ENCODE measurements at regions not wholly inside any gene's neighbourhood (a gene's known extent, or its start where the extent isn't known, plus 50 kb on each side); places are given as distances from the start of the nearest gene placed in this dataset.

DNA sequence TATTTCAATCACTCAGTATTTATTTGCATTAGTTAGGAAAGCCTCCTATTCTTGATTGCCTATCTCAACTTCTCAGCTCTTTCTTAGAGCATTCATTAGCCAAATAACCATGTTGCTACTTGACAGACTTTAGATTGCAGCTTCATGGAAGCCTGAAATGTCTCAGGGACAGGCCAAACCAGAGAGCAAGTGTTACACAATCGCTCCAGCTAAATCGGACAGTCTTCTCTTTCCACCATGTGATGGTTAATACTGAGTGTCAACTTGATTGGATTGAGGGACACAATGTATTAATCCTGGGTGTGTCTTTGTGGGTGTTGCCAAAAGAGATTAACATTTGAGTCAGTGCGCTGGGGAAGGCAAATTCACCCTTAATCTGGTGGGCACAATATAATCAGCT is 106.5 kb upstream of the DRD2 start:
- no peak for FAIRE-seq
- H3K36me3 ChIP-seq (ENCODE audit: control insufficient read depth in 2 of 2, extremely low read depth in 1 of 2, insufficient read depth in 2 of 2, low read length in 2 of 2), result no peaks in the 10 kb centered on the region
- TF ChIP-seq, protein P1, sequence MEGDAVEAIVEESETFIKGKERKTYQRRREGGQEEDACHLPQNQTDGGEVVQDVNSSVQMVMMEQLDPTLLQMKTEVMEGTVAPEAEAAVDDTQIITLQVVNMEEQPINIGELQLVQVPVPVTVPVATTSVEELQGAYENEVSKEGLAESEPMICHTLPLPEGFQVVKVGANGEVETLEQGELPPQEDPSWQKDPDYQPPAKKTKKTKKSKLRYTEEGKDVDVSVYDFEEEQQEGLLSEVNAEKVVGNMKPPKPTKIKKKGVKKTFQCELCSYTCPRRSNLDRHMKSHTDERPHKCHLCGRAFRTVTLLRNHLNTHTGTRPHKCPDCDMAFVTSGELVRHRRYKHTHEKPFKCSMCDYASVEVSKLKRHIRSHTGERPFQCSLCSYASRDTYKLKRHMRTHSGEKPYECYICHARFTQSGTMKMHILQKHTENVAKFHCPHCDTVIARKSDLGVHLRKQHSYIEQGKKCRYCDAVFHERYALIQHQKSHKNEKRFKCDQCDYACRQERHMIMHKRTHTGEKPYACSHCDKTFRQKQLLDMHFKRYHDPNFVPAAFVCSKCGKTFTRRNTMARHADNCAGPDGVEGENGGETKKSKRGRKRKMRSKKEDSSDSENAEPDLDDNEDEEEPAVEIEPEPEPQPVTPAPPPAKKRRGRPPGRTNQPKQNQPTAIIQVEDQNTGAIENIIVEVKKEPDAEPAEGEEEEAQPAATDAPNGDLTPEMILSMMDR (optimal IDR thresholded peaks at IDR 0.05 in 1 of 3, IDR thresholded peaks at IDR 0.05 in 1 of 3, conservative IDR thresholded peaks at IDR 0.05 in 1 of 3; ENCODE audit: extremely low read depth in 1 of 3, insufficient read depth in 2 of 3, low read length in 3 of 3), result no peak
- no peak for TF ChIP-seq EZH2 (IDR thresholded peaks at IDR 0.05; ENCODE audit: low read length)
- H3K9me3 ChIP-seq (ENCODE audit: control insufficient read depth, low read depth, low read length), result no peaks in the 10 kb centered on the region
- H3K79me2 ChIP-seq (ENCODE audit: control insufficient read depth, insufficient read depth, low read length), result no peaks in the 10 kb centered on the region
- H3K9me1 ChIP-seq (ENCODE audit: control insufficient read depth, extremely low read depth, insufficient read depth, low read length), result no peaks in the 10 kb centered on the region
- H3K4me1 ChIP-seq (ENCODE audit: control insufficient read depth, extremely low read depth, insufficient read depth, low read length), result no peaks in the 10 kb centered on the region
- no peaks in the 10 kb centered on the region for H3K27me3 ChIP-seq (ENCODE audit: control insufficient read depth, extremely low read depth, insufficient read depth, low read length)
- H3K4me3 ChIP-seq (ENCODE audit: control insufficient read depth in 2 of 3, extremely low read depth in 1 of 3, insufficient read depth in 2 of 3, low read depth in 1 of 3, low read length in 3 of 3), result no peak overlapping the region
- no peak overlapping the region for H3K9ac ChIP-seq (ENCODE audit: control insufficient read depth, extremely low read depth, insufficient read depth, low read length)
- no peak overlapping the region for H2AFZ ChIP-seq (ENCODE audit: control insufficient read depth, low read length)
- no peak overlapping the region for H3K4me2 ChIP-seq (ENCODE audit: control insufficient read depth, extremely low read depth, insufficient read depth, low read depth, low read length)
- no peak for DNase-seq (ENCODE audit: low read depth, low spot score)
- H4K20me1 ChIP-seq (ENCODE audit: control insufficient read depth, extremely low read depth, insufficient read depth, low read length), result no peaks in the 10 kb centered on the region
- H3K27ac ChIP-seq (ENCODE audit: control insufficient read depth, insufficient read depth, low read length), result no peak overlapping the region
- dilution Hi-C loops (cut with MboI; ENCODE audit: extremely low pct_ligation_motif_present, low sequenced_read_pairs), result no loop called here

DNA sequence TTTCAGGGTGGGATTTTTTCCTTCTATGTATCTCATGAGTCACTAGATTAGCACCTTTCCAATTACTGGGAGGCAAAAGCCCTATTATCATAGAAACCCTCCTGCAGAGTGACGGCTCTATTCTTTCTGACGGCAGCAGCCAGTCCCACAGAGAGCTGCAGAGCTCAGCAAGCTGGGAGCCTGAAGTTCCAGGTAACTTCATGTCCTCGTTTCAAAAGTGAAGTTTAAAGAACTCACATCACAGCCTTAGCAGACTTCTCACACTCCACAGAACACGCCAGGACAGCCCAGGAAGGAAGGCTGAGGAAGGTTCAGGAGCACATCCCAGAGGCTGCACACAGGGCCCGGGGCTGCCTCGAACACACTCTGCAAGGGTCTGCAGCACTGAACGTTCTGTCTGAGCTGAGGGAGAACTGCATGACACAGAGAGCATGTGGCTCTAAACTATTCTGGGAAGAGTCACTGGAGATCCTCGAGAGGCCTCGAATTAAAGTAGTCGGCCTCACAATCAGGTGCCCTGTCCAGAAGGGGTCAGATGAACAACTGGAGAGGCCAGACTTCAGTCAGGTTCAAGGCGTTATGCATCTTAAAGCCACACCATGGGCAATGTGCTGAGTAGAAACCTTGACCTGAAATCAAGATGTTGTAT is 104.2 kb upstream of the DRD2 start:
- Histone ChIP-seq H3K9me3 (ENCODE audit: control insufficient read depth, low read depth, low read length) (no peaks in the 10 kb centered on the region), H3K9me1 (ENCODE audit: control insufficient read depth, extremely low read depth, insufficient read depth, low read length) (no peaks in the 10 kb centered on the region), H3K4me2 (ENCODE audit: control insufficient read depth, extremely low read depth, insufficient read depth, low read depth, low read length) (no peak overlapping the region), H3K9ac (ENCODE audit: control insufficient read depth, extremely low read depth, insufficient read depth, low read length) (no peak overlapping the region), H2AFZ (ENCODE audit: control insufficient read depth, low read length) (no peak overlapping the region), H3K4me3 (ENCODE audit: control insufficient read depth in 2 of 3, extremely low read depth in 1 of 3, insufficient read depth in 2 of 3, low read depth in 1 of 3, low read length in 3 of 3) (no peak overlapping the region), H4K20me1 (ENCODE audit: control insufficient read depth, extremely low read depth, insufficient read depth, low read length) (no peaks in the 10 kb centered on the region), H3K36me3 (ENCODE audit: control insufficient read depth in 2 of 2, extremely low read depth in 1 of 2, insufficient read depth in 2 of 2, low read length in 2 of 2) (no peaks in the 10 kb centered on the region), H3K79me2 (ENCODE audit: control insufficient read depth, insufficient read depth, low read length) (no peaks in the 10 kb centered on the region), H3K27me3 (ENCODE audit: control insufficient read depth, extremely low read depth, insufficient read depth, low read length) (no peaks in the 10 kb centered on the region), H3K27ac (ENCODE audit: control insufficient read depth, insufficient read depth, low read length) (no peak overlapping the region), H3K4me1 (ENCODE audit: control insufficient read depth, extremely low read depth, insufficient read depth, low read length) (no peaks in the 10 kb centered on the region)
- TF ChIP-seq EZH2 (IDR thresholded peaks at IDR 0.05; ENCODE audit: low read length), result no peak
- FAIRE-seq (no peak), DNase-seq (ENCODE audit: low read depth, low spot score) (no peak)
- dilution Hi-C loops (cut with MboI; ENCODE audit: extremely low pct_ligation_motif_present, low sequenced_read_pairs), result no loop called here

DNA sequence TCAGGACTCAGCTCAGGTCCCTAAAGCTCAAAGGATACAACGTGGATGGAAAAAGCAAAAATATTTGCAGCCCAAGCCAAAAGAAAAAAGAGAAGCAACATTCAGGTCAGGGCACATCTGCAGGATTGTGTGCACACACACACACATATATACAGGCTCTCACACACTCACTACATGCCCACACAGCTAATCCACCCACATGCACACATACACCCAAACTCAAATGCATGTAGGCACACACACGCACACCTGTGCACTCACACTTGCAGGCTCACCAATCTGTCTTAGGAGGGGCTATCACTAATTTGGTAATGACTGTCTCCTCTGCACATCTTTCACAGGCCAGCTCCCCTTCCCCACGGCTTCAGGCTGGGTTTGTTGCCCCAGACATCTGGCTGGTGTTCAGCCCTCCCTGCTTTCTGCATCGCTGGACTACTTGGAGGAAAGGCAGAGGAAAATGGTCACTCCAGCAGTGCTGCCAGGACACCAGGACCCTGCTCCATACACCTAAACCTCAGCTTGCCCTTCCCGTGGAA is 103.6 kb upstream of the DRD2 start:
- H4K20me1 ChIP-seq (ENCODE audit: control insufficient read depth, extremely low read depth, insufficient read depth, low read length), result no peaks in the 10 kb centered on the region
- H3K4me1 ChIP-seq (ENCODE audit: control insufficient read depth, extremely low read depth, insufficient read depth, low read length), result no peaks in the 10 kb centered on the region
- TF ChIP-seq, protein P1 (optimal IDR thresholded peaks at IDR 0.05 in 1 of 3, IDR thresholded peaks at IDR 0.05 in 1 of 3, conservative IDR thresholded peaks at IDR 0.05 in 1 of 3; ENCODE audit: extremely low read depth in 1 of 3, insufficient read depth in 2 of 3, low read length in 3 of 3), result no peak
- no peak for TF ChIP-seq EZH2 (IDR thresholded peaks at IDR 0.05; ENCODE audit: low read length)
- H3K9ac ChIP-seq (ENCODE audit: control insufficient read depth, extremely low read depth, insufficient read depth, low read length), result no peak overlapping the region
- no peak overlapping the region for H3K27ac ChIP-seq (ENCODE audit: control insufficient read depth, insufficient read depth, low read length)
- dilution Hi-C loops (cut with MboI; ENCODE audit: extremely low pct_ligation_motif_present, low sequenced_read_pairs), result no loop called here
- DNase-seq (ENCODE audit: low read depth, low spot score) (no peak), FAIRE-seq (no peak)
- H3K79me2 ChIP-seq (ENCODE audit: control insufficient read depth, insufficient read depth, low read length), result no peaks in the 10 kb centered on the region
- H3K4me3 ChIP-seq (ENCODE audit: control insufficient read depth in 2 of 3, extremely low read depth in 1 of 3, insufficient read depth in 2 of 3, low read depth in 1 of 3, low read length in 3 of 3), result no peak overlapping the region
- H3K9me1 ChIP-seq (ENCODE audit: control insufficient read depth, extremely low read depth, insufficient read depth, low read length), result no peaks in the 10 kb centered on the region
- no peaks in the 10 kb centered on the region for H3K27me3 ChIP-seq (ENCODE audit: control insufficient read depth, extremely low read depth, insufficient read depth, low read length)
- H3K4me2 ChIP-seq (ENCODE audit: control insufficient read depth, extremely low read depth, insufficient read depth, low read depth, low read length), result no peak overlapping the region
- no peaks in the 10 kb centered on the region for H3K9me3 ChIP-seq (ENCODE audit: control insufficient read depth, low read depth, low read length)
- H2AFZ ChIP-seq (ENCODE audit: control insufficient read depth, low read length), result no peak overlapping the region
- no peaks in the 10 kb centered on the region for H3K36me3 ChIP-seq (ENCODE audit: control insufficient read depth in 2 of 2, extremely low read depth in 1 of 2, insufficient read depth in 2 of 2, low read length in 2 of 2)
